HG02798 (cell line): ENCODE measurements at regions not wholly inside any gene's neighbourhood (a gene's known extent, or its start where the extent isn't known, plus 50 kb on each side); places are given as distances from the start of the nearest gene placed in this dataset.

Experiments used
- ATAC-seq: cut with Tn5 transposase; IDR thresholded peaks from one replicate; pipeline ENCODE4 v1.9.1; 2021; ENCODE audit warnings: mild to moderate bottlenecking; ENCODE audit not compliant: unreplicated experiment, poor library complexity

DNA sequence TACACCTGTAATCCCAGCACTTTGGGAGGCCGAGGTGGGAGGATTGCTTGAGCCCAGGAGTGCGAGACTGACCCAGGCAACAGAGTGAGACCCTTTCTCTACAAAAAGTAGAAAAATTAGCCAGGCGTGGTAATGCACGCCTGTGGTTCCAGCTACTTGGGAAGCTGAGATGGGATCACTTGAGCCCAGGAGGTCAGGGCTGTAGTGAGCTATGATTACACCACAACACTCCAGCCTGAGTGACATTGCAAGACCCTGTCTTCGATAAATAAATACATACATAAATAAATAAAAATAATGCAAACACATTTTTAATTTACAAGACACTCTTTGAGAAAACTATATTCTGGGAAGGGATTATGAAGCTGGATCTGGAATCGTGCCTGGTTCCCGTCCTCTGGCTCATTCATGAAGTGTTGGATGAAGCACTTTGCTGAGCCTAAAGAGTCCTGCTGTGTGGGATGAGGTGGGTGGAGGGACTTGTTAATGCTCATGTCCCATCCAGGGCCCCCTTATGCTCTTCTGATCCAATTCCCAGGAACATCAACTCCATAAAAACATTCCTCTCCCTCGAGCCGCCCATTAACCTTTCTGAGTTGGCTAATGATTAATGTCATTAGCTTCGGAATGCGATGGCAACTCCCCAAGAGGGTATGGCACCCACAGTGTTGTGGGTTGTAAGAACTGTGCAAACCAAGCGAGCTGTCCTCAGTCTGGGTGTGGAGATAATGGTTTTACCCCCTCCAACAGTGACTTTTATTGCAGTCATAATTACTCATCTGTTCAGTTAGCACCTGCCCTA lies 236.3 kb downstream of the BAMBI start:
- no peak for ATAC-seq

DNA sequence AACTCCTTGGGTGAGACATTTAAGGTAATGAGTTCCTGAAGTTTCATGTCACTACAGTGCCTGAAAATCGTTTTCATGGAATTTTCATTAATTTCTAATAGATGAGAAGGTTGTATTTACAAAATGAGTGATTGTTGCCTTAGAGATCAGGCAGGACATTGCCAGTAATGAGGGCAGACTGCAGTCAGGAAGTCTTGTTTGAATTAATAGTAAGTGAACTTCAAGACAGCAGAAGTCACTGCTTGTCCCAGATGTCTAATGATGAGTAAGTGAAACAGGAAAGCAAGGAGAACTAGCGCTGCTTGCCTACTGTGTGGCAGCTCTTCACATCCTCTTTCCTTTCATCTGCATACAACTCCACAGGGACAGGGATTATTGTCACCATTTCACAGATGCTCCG lies 237.4 kb downstream of the BAMBI start:
- no peak for ATAC-seq

GRCh38 chr10:28915989-28916588 lies 238.8 kb downstream of the BAMBI start:
- ATAC-seq, result no peak

DNA sequence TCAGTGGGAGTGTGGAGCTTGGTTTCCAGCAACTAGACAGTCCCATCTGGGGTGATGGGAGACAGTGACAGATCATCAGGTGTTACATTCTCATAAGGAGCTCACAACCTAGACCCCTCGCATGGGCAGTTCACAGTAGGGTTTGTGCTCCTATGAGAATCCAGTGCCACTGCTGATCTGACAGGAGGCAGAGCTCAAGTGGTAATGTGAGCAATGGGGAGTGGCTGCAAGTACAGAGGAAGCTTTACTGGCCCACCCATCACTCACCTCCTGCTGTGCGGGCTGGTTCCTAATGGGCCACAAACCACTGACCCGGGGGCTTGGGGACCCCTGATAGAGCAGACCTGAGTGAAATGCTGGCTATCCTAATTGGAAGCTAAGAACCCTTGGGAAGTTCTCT lies 242.8 kb downstream of the BAMBI start:
- no peak for ATAC-seq

- ATAC-seq, result no peak
Observed at GRCh38 chr10:28922127-28922526, 244.8 kb downstream of the BAMBI start.

DNA sequence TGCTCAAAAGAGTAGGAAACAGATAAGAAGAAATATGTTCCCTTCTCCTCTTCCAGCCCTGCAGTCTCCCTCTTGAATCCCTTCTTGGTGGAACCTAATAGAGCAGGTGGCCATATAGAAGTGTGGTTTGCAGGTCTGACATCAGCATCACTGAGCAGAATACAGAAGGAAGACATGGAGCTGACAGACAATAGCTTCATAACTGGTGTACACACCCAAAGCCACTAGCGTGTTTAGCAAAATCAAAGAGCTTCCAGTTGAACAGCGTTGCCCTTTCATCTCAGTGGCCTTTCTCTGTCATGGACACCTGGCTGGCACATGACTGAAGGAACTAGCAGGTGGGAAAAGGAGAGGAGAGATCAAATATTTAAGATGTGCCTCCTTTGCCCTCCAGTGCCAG lies 245.5 kb downstream of the BAMBI start:
- no peak for ATAC-seq

GRCh38 chr10:28924717-28925116 lies 247.4 kb downstream of the BAMBI start:
- no peak for ATAC-seq

DNA sequence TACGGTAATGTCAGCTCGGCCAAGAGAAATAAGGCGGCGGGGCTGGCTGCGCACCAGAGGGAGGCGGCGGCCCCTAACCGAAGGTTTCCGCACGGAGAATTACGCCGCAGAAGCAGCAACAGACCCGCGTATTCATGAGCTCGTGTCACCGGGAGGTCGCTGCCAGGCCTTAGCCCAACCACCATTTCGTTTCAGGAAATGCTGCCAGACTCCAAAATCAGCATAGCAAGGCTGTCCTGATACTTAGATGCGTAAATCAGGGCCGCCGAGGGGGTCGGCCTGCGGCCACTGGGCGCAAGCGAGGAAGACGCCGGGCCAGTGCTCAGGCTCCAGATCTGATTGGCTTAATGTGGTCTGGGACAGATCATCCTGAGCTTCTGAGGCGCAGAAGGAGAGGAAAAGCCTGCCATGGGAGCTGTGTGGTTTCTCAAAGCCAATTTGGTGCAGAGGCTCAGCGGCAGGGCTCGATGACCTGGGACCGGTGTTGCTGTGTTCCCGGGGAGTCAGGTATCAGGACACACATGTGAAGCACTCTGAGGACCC lies 247.9 kb downstream of the BAMBI start:
- no peak for ATAC-seq

GRCh38 chr10:28926932-28927331 lies 249.6 kb downstream of the BAMBI start:
- ATAC-seq, result no peak

DNA sequence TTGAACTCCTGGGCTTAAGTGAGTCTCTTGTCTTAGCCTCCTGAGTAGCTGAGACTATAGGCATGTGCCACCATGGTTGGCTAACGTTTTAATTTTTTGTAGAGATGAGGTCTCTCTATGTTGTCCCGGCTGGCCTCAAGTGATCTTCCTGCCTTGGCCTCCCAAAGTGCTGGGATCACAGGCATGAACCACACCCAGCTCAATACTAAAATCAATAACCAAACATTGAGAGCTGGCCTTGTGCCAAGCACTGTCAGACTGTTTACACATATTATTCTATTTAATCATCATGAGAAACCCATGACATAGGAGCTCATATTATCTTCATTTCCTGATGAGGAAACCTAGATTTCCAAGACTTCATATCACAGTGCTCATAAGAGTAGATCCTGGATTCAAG lies 251.2 kb downstream of the BAMBI start:
- no peak for ATAC-seq

- ATAC-seq, result no peak
Observed at GRCh38 chr10:28929942-28930341, 252.6 kb downstream of the BAMBI start.

GRCh38 chr10:28930514-28931495 lies 253.5 kb downstream of the BAMBI start:
- no peak for ATAC-seq

DNA sequence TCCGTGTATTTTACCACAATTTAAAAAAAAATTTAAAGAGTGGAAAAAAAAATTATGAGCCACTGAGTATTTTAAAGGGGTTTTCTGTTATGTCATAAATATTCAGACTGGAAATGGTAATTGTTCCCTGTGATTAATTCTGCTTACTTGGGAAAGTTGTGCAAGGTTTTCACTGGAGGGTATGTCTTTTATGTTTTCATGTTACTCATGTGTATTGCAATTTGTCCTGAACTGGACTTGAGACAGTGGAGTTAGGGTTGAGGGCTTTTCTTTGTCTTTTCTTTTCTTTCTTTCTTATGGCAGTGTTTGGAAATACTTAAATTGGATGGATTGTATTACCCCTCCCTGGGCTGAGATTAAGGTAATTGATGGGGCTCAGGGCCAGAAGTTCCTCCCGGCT lies 257.7 kb downstream of the BAMBI start:
- ATAC-seq, result no peak

DNA sequence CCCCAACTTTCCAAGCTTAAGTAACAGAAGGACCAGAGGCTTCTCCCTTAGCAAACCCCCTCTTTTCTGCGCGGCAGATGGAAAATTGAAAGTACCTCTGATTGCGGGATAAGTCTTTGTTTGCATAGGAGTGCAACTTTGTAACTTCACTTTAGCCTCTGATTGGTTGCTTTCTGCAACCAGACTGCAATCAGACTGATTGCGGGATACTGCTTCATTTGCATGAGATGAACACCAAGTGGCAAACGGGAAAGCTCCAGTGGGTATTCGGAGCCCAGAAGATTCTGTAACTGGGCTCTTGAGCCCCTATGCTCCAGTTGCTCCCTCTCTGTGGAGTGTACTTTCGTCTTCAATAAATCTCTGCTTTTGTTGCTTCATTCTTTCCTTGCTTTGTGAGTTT lies 260.6 kb downstream of the BAMBI start:
- no peak for ATAC-seq

DNA sequence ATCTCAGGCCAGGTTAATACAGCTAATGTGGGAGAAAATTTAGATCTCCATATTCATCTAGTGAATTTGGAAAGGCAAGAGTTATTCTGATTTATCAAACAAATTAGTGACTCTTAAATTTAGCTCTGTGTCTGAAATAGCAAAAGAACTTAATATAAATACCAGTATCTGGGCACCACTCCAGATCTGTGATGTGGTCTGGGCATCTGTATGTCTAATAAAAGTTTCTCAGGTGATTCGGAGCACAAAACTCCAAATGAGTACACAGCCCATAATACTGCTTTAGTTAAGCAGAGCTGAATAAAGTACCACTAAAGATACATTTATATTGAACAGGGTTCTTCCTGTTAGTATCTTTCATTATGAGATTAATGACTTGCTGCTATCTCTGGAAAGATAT lies 261.4 kb downstream of the BAMBI start:
- ATAC-seq, result no peak

- ATAC-seq, result no peak
Observed at GRCh38 chr10:28939281-28940157, 262.2 kb downstream of the BAMBI start.

DNA sequence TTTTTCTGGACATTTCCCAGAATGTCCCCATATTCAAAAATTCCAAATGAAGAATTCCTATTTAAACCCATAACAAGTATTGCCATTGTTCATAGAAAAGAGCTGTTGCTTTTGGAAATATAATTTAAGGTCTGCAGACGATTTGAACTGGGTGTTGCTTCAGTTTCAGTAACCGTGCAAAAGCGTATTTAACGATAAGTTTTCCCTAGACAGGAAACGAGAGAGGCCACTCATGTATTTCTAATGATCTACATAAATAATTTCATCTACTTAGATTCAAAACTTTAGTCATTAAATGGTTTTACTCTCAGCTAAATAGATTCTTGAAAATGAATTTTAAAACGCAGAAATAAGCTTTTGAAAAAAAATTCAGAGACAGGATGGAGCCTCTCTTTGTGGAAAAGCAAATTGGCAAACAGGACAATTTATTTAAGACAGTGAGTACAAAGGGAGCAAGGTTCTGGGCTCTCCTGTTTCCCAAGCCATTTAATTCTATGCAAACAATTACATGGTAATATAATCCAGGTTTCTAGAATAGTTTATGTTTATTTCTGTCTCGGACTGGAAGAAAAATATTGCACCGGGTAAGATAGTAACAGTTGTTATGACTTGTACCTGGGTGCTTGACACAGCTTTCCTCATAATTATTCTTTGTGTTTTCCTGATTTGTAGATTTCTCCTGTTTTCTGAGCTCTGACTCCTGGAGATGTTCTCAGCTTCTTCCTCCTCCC lies 263.0 kb downstream of the BAMBI start:
- ATAC-seq, result no peak

- no peak for ATAC-seq
Observed at GRCh38 chr10:28942012-28942411, 264.7 kb downstream of the BAMBI start.

DNA sequence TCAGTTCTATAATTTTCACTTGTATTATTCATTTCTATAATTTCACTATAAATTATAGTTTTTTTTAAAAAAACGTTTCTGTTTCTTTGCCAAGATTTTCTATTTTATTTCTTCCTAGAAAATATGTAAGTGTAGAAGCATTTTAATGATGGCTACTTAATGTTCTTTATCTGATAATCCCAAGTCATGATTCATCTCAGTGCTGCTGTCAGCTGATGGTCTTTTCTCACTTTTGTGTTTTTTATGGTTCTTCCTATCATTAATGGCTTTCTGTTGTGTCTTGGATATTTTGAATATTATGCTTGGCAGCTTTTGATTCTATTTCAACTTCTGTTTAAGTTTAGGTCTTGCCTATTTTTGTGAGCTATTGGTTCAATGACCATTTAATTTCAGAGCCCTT lies 268.6 kb downstream of the BAMBI start:
- ATAC-seq, result no peak
